VCaP (cell line): ENCODE measurements at regions not wholly inside any gene's neighbourhood (a gene's known extent, or its start where the extent isn't known, plus 50 kb on each side); places are given as distances from the start of the nearest gene placed in this dataset.
A peak's percentile ranks its signal among the peaks of the same experiment; 100 is the strongest.
"Not testable (repeated sequence)": the region's sequence is repeated elsewhere in the genome, so short reads cannot be mapped to it uniquely, and the experiment has no call there.

Experiments used
- H3K27ac ChIP-seq: fragments of 450-650 bp; 2 replicates; pipeline ENCODE4 v1.5.1; 2017
- TF ChIP-seq, protein P1 (sequence below): fragments of 450-650 bp; conservative IDR thresholded peaks from 2 replicates; pipeline ENCODE4 v1.5.1; 2017; ENCODE audit warnings: mild to moderate bottlenecking, moderate library complexity

DNA sequence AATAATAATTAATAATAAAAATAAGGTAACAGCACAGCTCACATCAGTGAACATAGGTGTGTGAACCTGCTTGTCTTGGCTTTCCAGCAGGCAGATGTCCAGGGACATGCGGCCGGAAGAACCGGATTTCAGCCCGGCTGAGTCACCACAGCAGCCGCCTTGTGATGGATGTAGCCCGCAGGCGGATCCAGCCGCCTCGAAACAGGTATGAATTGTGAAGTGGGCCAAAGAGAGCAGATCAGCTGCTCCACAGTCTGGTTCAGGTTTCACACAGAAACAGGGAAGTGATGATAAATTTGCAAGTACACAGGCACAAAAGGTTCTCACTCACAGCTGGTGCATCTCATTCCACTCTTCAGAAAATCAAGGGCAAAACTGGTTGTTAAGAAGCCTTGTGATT, 55.1 kb downstream of the ID4 start:
- H3K27ac ChIP-seq, result peak overlapping the region; percentile 74
- TF ChIP-seq, protein P1, sequence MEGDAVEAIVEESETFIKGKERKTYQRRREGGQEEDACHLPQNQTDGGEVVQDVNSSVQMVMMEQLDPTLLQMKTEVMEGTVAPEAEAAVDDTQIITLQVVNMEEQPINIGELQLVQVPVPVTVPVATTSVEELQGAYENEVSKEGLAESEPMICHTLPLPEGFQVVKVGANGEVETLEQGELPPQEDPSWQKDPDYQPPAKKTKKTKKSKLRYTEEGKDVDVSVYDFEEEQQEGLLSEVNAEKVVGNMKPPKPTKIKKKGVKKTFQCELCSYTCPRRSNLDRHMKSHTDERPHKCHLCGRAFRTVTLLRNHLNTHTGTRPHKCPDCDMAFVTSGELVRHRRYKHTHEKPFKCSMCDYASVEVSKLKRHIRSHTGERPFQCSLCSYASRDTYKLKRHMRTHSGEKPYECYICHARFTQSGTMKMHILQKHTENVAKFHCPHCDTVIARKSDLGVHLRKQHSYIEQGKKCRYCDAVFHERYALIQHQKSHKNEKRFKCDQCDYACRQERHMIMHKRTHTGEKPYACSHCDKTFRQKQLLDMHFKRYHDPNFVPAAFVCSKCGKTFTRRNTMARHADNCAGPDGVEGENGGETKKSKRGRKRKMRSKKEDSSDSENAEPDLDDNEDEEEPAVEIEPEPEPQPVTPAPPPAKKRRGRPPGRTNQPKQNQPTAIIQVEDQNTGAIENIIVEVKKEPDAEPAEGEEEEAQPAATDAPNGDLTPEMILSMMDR, result no peak

DNA sequence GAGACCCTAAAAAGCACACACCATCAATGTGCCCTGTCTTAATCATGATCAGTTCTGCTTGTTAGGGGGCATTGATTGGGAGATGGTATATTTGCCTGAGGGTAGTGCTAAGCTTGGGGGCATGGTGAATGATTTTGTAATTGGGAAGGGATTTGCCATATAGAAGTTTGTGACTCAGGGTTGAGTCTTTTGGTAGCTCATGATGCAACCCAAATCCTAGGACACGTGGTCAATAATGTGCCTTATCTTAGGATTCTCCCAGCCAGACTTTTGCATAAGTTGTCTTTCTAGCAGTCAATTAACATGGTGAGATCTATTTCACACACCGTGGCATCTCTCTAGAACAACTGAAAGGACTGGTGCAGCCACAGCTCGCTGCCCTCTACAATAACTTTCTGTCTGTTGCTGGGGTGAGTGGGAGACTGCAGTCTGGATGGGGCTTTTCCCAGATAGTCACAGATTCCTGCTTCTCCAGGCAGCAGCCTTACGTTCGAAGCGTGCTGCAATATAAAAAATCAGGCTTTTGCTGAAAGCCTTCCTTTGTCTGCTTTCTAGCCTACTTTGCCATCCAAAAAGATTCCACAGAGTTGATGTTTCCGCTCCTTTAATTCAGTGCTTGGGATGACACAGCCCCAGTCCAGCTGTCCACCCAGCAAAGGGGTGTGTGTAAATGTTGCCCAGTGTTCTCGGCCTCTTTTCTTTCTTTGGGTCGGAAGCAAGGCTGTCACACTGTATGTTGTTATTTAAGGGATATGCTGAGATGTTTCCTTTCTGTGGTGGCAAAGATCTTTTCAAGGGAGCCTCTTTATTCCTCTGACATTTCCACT, 58.9 kb downstream of the ID4 start:
- H3K27ac ChIP-seq, result peak overlapping the region; percentile 46

DNA sequence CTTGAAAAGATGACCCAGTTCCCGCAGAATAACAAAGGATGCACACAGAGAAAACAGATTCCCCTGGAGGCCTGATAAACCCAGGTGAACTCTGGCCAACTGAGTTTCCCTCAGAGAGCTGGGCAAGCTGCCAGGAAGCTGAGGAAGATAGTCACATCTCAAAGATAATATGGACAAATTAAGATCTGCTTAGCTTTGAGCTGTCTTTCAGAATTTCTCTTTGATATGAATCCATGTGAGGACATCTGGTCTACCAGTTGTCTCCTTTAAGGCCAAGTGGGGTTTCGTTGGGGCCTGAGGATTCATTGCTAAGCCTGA, 59.5 kb downstream of the ID4 start:
- TF ChIP-seq, protein P1, result no peak
- peak overlapping the region; percentile 46 for H3K27ac ChIP-seq

More for the DNA sequence above, 58.9 kb downstream of the ID4 start:
- TF ChIP-seq, protein P1, result no peak

DNA sequence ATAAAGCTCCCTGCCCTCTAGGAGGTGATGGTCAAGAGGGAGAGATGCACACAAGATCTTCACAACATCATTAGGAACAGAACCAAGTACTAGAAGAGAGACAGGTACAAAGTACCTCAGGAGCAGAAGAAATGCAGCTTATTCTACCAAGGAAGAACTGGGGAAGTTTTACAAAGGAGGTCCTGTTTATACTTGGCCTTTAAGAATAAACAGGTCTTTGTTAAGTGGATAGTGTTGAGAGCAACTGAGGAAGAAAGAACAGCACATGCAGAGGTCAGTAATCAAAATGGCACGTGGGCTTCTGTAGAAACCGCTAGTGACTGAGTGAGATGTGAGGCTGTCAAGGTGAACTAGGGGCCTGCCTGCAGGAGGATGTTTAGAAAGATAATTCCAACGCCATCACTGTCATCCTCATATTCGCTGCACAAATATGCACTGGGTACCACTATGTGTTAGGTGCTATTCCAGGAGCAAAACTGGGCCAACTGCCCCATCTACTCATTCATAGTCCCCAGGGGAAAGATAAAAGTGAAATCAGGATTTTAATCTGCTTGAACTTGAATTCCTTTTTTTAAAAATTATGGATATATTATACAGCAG, 61.1 kb downstream of the ID4 start:
- no peak overlapping the region for H3K27ac ChIP-seq
- TF ChIP-seq, protein P1, result no peak

DNA sequence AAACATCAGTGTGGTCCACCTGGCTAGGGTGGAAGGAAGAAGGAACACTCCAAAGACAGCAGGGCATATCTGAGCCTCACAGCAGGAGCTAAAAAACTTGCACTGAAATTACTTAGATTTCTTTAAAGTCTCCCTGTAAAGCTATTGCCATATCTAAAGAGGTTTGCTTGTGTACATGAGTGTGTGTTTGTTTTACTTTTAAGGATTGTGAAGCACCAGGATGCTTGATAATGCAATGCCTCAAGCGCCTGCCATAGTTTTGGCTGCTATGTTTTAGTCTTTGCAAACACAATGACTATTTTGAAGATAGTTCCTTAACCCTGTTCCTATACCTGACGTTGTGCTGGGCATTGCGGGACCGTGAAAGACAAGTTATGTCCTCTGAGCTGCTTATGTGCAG, 65.0 kb downstream of the ID4 start:
- TF ChIP-seq, protein P1, result no peak
- no peak overlapping the region for H3K27ac ChIP-seq

DNA sequence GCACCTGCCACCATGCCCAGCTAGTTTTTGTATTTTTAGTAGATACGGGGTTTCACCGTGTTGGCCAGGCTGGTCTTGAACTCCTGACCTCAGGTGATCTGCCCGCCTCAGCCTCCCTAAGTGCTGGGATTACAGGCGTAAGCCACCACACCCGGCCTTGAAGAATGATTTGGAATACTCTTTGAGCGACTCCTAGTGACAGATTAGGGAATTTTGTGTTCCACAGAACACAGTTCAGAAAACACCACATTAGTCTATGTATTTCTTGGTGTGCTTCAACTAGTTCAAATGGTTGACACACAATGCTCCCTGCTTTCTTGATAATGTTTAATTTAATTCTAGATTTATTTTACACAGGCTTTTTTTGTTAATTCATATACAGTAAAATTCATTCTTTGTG, 67.2 kb downstream of the ID4 start:
- TF ChIP-seq, protein P1, result peak; percentile 26; the same call in 1 of the 2 replicates
- H3K27ac ChIP-seq, result not testable (repeated sequence)

DNA sequence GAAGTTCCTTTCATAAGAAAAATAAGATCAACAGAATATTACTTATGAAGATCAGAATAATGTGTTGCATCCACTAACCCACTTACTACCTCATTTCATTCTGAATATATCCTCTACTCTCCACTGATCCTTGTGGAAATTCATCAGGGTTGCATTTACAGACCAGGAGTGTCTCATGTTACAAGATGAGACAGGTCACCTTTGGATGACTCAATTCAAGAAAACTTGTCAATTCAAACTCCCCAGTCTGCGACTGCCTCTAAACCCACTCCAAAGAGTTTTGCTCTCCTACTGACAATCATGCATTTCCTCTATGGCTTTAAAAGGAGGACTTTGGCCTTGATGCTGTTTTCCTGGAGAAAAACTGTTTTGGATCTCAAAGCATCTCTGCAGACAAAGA, 68.4 kb downstream of the ID4 start:
- TF ChIP-seq, protein P1, result no peak

More for the DNA sequence above, 68.4 kb downstream of the ID4 start:
- no peak overlapping the region for H3K27ac ChIP-seq
